GM19397 (cell line): ENCODE measurements at regions not wholly inside any gene's neighbourhood (a gene's known extent, or its start where the extent isn't known, plus 50 kb on each side); places are given as distances from the start of the nearest gene placed in this dataset.

Source experiments
- ATAC-seq: cut with Tn5 transposase; IDR thresholded peaks from one replicate; pipeline ENCODE4 v1.9.1; 2021; ENCODE audit warnings: mild to moderate bottlenecking, moderate library complexity; ENCODE audit not compliant: unreplicated experiment

- ATAC-seq, result no peak
Observed at GRCh38 chr6:10250655-10251220, 164.1 kb downstream of the TFAP2A start.

DNA sequence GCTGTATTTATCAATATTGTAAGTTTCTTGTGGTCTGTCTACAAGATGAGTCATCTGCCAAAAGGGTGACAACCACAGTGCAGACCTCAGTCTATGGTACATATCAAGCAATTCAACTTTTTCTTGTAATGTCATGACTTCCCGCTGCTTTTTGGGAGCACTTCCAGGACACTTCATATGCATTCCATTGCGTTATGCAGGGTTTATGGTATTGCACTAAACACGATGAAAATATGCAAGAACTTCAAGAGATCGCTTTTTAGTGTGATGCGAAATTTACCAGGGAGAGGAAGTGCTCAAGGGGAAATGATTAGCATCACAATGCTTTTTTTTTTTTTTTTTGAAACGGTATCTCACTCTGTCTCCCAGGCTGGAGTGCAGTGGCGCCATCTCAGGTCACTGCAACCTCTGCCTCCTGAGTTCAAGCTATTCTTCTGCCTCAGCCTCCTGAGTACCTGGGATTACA, 166.5 kb downstream of the TFAP2A start:
- ATAC-seq, result no peak

DNA sequence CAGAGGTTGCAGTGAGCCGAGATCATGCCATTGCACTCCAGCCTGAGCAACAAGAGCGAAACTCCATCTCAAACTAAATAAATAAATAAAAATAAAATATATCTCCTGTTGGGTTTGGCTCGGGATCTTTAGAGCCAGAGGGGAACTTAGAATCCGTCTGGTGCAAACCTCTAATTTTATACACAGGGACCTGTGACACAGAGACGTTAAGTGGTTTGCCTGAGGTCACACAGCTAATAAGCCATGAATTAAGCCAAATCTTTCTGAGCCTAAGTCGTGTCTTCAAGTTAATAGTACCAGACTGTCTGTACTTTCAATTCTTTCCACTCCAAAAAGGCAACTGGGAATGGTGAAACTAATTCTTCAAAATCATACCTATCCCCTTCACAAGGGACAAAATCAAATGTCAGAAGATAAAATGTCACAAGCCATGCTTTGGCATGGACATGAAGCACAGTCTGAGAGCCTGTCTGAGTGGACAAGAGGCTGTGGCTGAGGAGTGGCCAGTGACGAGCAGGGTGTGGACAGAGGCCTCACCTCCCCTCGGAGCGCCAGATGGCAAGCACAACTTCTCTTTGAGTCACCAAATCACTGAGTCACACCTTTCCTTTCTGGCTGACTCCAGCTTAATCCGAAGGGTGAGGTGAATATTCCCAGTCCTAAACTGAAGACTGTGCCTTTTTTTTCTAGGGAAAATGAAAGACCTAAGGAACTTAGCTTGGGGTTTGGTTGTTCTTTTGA, 177.4 kb downstream of the TFAP2A start:
- ATAC-seq, result no peak

DNA sequence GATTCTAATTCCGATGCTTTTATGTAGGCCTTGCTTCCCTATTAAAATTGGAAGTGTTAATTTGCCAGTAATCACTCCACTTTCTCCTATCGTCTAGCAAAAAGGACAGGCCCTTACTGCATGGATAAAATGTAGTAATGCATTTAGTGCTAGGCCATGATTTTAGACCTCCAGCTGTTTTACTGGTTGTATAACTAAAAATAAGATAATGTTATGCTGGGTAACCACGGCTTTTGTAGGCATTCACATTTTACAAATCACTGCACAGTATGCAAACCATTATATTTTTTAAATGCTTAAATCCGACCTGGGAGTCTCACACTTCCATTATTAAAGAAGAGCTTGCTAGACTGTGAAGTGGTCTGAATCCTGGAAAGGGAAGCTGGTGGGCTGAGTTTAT, 179.5 kb downstream of the TFAP2A start:
- ATAC-seq, result no peak

- no peak for ATAC-seq
Observed at GRCh38 chr6:10230531-10230930, 184.3 kb downstream of the TFAP2A start.

DNA sequence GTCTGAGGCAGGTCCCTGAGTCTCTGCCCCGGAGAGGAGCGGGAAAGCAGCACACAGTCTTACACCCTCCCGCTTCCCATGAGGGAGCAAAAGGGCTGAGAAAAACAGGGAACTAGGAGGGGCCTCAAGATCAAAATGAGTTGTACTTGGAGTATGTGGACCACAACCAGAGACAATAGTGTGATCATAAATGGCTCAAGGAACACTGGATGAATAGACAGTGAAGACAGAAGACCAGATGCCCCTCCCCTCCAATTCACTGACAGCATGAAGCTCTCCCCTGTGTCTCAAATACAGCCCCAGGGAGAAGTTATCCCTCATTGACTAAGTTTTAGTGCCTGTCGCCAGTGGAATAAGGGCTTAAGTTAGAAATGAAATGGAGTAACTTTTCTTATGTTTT, 191.0 kb downstream of the TFAP2A start:
- no peak for ATAC-seq

GRCh38 chr6:10221178-10221577, 193.7 kb downstream of the TFAP2A start:
- ATAC-seq, result no peak

DNA sequence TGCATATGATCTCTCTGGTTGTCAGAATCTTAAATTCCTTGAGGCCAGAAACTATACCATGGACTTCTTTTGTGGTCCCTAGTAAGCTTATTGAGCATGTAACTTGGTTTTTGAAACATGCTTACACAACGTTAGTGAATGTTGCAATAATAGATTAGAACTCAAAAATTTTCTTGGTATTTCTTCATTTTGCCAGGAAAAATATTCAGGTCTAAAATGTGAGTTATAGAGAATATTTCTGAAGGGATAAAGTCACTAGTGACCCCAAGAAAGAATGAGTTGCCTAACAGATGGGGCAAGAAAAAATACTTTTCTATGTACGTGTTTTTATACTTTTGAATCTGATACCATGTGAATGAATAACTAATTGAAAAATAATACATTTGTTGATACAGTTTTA, 195.4 kb downstream of the TFAP2A start:
- no peak for ATAC-seq

DNA sequence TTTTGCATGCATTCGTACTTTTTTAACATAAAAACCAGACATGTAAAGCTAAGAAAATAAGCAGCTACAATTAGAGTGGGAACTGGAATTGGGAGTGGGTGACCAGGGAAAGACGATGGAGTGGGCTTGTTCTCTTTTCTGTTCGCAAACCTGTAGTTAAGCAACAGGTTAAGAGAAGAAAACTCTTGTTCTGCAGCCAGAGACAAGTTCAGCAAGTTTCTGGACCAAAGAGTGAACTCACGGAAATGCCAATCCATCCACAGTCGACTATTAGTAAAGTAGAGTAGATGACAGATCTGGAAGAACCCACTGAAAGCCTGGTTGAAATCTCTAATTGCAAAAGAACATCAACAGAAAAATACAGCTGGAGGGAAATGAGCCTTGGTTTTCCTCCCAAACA, 197.8 kb downstream of the TFAP2A start:
- ATAC-seq, result no peak

DNA sequence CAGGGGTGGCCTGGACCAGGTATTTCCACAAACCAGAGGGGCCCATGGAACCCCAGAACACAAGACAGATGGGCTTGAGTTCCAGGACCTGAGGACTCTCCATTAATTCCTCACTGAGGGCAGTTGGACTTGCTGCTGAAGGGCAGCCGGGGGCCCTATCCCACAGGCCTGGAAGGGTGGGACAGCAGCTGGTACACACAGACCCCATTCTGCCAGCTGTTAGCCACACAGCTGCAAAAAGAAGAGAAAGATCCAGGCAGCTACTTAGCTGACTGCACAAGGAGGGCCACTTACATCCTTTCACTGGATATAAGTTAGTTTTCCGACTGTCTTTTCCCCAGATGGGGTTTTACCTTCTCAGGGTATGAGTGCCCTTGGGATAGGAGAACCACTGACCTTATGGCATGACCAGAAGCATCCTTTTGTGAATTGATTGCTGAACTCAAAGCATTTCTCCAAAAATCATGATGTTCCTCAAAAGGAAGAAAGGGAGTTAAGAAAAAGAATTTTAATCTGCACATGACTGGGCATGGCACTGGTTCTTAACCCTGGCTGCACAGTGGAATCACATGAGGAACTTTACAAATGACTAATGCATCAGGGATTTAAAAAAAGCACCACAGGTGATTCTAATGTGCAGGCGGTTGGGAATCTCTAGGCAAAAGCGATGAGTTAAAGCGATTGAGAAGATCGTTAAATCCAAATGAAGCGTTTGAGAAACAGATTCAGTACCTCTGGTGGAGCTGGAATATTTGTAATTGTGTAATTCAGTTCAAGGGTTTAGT, 199.4 kb downstream of the TFAP2A start:
- no peak for ATAC-seq

DNA sequence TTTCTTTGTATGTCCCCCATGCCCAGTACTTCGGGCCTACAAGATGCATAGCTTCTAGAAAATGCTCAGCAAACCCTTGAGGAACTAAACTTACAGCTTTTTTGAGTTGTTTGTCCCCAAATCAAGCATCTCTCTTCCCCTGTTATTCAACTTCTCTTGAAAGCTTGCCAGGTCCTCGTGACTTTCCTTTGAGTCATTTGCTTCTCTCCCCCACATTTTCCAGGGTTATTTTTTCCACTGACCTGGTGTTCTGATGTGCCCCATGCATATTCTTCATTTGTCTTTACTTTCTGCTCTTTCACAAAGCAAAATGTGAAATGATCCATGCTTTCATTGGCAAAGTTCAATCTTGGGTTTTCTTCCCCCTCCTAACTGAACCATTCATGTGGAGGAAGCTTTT, 204.8 kb downstream of the TFAP2A start:
- ATAC-seq, result no peak

DNA sequence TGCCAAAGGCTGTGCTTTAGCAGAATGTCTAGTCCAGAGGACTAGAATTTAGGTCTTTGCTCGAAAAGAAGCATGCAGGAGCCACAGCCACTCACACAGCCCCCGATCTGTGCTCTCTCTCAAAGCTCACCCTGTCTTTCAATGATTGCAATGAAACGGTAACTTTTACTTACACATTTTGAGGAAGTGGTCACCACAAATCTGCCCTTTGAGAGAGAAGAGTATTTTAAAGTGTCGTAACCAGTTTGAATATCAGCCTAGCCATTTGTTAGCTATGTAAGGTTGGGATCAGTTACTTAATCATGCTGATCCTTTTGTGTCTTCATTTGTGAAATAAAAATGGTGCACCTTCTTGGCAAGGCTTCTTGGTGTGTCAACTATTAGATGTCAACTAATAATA, 209.0 kb downstream of the TFAP2A start:
- peak; percentile 66 for ATAC-seq

DNA sequence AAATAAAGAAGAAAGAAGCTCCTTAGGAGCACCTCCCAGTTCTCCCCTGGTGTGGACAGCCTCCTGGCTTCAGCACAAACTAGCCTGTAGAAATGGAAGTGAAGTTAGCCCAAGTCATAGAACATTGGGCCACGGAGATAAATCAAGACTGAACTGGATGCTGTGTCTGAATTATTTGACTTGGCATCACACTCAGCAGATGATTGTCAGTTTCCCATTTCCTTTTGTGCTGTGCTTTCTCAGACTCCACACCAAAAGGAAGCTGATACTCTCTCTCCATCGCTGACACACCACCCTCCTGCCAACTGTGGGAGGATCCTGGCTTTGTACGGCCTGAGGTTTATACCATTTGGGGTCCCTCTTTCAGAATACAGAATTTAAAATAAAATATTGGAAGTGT, 209.8 kb downstream of the TFAP2A start:
- ATAC-seq, result no peak

- ATAC-seq, result no peak
Observed at GRCh38 chr6:10203651-10204050, 211.2 kb downstream of the TFAP2A start.

- no peak for ATAC-seq
Observed at GRCh38 chr6:10202581-10202980, 212.3 kb downstream of the TFAP2A start.

DNA sequence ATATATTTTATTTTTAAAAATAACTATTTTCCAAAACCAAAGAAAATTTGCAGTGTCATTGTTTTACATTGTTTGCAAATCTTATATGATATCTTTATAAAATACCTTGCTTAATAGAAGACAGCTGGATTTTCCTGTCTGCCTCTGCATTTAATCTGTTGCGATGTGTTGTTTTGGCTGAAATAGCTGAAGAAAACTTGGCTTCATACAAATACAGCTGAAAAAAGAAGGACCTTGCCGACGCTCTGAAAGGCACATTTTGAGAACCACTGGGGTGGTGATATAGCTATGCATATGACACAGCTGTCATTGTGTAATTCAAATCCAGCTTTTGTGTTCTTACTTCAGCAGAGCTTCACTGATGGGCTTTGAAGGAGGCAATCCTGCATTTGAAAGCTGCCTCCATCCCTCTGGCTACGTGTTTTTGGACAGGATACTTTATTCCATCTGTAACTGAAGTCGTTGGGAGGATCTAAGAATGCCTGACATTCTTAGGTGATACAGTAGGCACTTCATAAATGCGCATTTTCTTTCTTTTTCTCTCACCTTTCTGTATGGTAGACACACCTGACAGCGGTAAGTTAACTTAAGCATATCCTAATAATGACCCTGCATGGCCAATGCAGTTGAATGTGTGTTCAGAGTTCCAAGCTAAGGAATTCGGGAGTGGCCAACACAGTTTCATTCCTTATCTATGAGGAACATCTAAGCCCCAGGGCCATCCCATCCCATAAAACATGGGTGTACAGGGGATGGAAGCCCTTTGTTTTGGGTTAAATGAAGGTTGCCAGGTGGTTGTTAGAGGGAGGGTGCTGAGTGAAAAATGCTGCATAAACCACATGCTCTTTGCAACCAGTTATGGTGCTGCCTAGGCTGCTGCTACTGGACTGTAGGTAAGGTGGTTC, 213.0 kb downstream of the TFAP2A start:
- no peak for ATAC-seq

DNA sequence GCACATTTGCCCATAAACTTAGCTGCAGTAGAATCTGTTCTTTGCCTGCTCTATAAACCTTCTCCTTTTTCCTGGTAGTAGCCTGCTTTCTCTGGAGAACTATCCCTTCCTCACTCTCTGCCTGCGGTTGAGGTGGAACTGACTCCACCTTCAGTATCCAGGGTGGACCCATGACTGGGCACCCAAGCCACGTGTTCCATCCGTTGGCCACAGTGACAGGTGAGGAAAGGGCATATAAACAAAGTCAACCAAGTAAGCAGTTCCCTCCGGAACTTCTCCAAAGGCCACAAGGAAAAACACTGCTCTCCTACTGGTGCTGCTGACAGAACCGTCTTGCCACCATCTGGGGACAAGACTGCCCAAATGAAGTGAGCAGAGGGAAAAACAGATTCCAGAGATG, 218.8 kb downstream of the TFAP2A start:
- ATAC-seq, result no peak

DNA sequence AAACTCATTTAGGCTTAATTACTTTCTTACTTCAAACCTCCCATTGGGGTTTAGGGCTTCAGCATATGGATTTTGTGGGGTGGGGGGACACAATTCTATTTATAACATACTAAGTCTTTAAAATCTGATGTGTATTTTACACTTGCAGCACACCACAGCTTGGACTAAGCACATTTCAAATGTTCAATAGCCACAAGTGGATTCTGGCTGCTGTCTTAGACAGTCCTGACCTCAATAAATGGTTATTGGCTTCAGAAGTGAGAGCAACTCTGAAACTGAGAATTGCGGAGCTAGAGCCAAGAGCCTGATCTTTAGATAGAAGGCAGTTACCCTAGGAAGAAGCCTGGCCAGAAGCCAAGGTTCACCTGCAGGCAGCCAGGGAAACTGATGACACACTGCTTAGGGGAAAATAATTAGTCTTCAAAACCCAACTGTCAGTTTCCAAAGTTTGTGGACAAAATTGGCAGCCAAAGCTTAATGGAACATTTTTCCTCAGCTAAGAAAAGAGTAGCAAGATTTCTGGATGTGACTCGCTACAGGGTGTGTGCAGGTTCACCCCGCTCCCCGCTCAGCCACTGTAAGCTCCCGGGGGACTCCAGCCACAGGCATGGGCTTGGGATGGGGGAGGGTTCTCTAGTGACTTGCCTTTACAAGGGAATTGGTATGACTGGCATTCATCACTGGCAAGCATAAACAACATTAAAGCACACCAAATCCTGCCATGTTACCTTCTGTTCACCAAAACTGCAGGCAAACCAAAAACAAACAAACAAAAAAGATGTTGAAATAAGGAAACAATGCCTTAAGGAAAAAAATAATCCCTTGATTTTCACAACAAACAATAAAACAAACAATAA, 219.8 kb downstream of the TFAP2A start:
- ATAC-seq, result no peak

DNA sequence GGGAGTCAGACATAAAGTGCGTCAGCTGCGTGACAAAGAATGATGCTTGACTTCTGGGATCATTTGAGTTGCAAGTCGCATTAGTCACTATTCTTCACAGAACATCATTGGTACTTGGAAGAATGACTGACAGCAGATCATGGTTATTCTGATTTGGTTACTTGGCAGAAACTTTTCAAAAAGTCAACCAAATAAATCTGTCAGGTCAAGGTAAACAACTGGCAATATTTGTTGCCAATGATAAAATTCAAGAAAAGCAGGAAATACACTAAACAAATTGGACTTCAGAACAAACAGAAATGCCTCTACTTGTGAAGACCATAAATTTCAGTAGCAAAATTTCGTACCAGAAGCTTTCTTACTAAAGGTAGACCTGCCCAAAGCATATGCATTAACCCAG, 221.6 kb downstream of the TFAP2A start:
- no peak for ATAC-seq

DNA sequence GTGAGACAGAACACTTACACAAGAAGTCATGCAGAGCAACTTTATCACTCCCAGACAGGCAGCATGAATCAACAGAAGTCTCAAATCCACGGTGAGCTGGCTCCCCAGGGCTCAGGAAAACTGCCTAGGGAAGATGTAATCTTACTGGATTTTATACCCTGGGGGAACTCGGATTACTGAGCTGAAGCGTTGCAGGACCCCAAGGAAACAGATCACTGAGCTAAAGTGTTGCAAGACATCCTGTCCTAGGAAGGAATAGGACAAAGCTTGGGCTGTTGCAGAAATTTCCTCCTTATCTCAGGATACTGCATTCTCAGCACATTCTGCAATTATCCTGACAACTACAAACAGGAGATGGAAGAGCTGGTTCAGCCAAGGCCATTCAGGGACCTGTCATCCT, 224.8 kb downstream of the TFAP2A start:
- ATAC-seq, result no peak
